ENCODE measurements at regions not wholly inside any gene's neighbourhood (a gene's known extent, or its start where the extent isn't known, plus 50 kb on each side); places are given as distances from the start of the nearest gene placed in this dataset.

GRCh38 chr10:44166441-44166840, 218.5 kb downstream of the CXCL12 start:
- DNase-seq (ENCODE audit: low read depth in 1 of 2, low spot score in 1 of 2), result no peak
- H3K9me3 ChIP-seq, result no peaks in the 10 kb centered on the region
- no peak overlapping the region for H3K27ac ChIP-seq
- no peak overlapping the region for H3K4me3 ChIP-seq
- 78% methylated on average over 1 of the region's 1 CpG for WGBS (ENCODE audit: missing lambda C conversion rate)
- no peak for ATAC-seq
- POLR2A ChIA-PET, result no interaction called here
- CTCF ChIA-PET, result no interaction called here
- H3K4me2 ChIP-seq, result no peak overlapping the region
- no peak for FAIRE-seq
- TF ChIP-seq ZNF302 (CRISPR knock-in tag; IDR thresholded peaks at IDR 0.05) (no peak), EP300 (IDR thresholded peaks at IDR 0.05) (no peak), TP53 (CRISPR knock-in tag; IDR thresholded peaks at IDR 0.05) (no peak), PBX3 (IDR thresholded peaks at IDR 0.05) (no peak), JUN (IDR thresholded peaks at IDR 0.05) (no peak), EHMT2 (IDR thresholded peaks at IDR 0.05; ENCODE audit: low read depth) (no peak)
- no peaks in the 10 kb centered on the region for H3K4me1 ChIP-seq

DNA sequence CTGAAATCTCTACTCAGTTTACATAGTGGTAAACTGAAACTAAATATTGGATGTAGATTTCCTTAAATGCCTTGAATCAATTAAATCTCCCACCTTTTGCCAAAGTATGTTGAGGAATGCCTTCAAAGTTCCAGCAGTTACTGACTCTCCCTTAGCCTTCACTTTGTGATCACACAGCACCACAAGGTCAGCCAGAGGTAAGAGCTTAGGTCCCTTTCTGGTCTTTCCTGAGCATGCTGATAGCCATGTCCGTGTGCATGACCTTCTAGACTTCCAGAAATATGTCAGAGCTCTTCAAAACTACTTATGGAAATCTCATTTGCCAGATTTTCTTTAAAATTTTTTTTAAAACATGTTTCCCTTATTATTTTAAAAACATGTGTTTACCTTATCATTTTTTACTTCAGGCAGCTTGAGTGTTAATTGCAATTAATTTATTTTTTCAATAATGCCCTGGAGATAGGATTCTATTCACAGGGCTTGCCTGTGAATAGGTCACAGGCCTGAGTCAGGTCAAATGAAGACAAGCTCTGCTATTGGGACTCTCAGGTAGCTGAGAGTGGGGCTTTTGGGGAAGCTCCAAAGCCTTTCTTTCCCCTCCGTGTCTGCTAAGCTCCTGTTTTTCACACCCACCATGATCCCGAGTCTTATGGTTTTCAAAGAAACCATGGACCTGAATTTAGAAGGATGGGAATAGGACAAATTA, 220.5 kb downstream of the CXCL12 start:
- TF ChIP-seq POLR2AphosphoS2 (conservative IDR thresholded peaks at IDR 0.05; ENCODE audit: low read length) (no peak), CEBPB (IDR thresholded peaks at IDR 0.05) (no peak), CHD2 (IDR thresholded peaks at IDR 0.05; ENCODE audit: low read length, partially characterized antibody) (no peak), RCOR1 (IDR thresholded peaks at IDR 0.05; ENCODE audit: low read depth, low read length) (no peak), E2F6 (IDR thresholded peaks at IDR 0.05; ENCODE audit: borderline replicate concordance, low read depth) (no peak), FOXS1 (CRISPR knock-in tag; IDR thresholded peaks at IDR 0.05) (no peak), HES2 (IDR thresholded peaks at IDR 0.05) (no peak), HDAC2 (IDR thresholded peaks at IDR 0.05) (no peak), HEYL (CRISPR knock-in tag; IDR thresholded peaks at IDR 0.05) (no peak), SREBF2 (IDR thresholded peaks at IDR 0.05) (no peak), EHF (CRISPR knock-in tag; IDR thresholded peaks at IDR 0.05) (no peak), HOXA7 (CRISPR knock-in tag; IDR thresholded peaks at IDR 0.05) (no peak), EP300 (IDR thresholded peaks at IDR 0.05) (no peak)
- TF ChIP-seq, protein P1, sequence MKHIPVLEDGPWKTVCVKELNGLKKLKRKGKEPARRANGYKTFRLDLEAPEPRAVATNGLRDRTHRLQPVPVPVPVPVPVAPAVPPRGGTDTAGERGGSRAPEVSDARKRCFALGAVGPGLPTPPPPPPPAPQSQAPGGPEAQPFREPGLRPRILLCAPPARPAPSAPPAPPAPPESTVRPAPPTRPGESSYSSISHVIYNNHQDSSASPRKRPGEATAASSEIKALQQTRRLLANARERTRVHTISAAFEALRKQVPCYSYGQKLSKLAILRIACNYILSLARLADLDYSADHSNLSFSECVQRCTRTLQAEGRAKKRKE (CRISPR knock-in tag; IDR thresholded peaks at IDR 0.05; ENCODE audit: low read depth), result no peak

DNA sequence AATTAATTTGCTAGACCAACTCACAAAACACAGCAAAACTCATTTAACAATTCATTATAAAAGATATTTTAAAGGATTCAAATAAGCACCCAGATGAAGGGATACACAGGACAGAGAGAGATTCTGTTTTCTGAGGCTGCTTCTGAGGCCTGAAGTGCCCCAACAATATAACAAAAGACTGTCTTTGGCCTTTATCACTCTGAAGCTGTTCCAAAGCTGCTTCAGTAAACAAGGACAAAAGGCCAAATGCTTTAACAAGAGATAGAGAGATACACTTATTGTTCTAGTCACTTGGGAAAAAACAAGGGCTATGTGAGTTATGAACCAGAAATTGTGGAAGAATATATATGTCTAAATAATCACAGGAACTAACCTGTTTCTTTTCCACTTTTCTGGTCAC, 223.7 kb downstream of the CXCL12 start:
- no peak for TF ChIP-seq ZSCAN20 (CRISPR knock-in tag; IDR thresholded peaks at IDR 0.05)
- TF ChIP-seq, protein P1 (CRISPR knock-in tag; IDR thresholded peaks at IDR 0.05; ENCODE audit: low read depth), result no peak
- TF ChIP-seq POLR2A (IDR thresholded peaks at IDR 0.05; ENCODE audit: low read length), result no peak
- FAIRE-seq (no peak), ATAC-seq (no peak), DNase-seq (ENCODE audit: low read depth in 1 of 2, low spot score in 1 of 2) (no peak)
- ChIA-PET POLR2A (no interaction called here), CTCF (interaction anchor here (0.7 kb wide), 1 partner anchor 140 kb away, joined by 3 read pairs; no protein-coding TSS in a partner anchor)
- no peaks in the 10 kb centered on the region for H3K4me1 ChIP-seq
- H3K27ac ChIP-seq, result no peak overlapping the region
- no peak overlapping the region for H3K4me2 ChIP-seq
- H3K9me3 ChIP-seq, result peaks cover 15% of the 10 kb centered on the region
- no peak overlapping the region for H3K4me3 ChIP-seq

More for the DNA sequence above, 220.5 kb downstream of the CXCL12 start:
- ChIA-PET POLR2A (no interaction called here), CTCF (no interaction called here)
- no peaks in the 10 kb centered on the region for H3K9me3 ChIP-seq
- no peak overlapping the region for H3K4me2 ChIP-seq
- no peaks in the 10 kb centered on the region for H3K4me1 ChIP-seq
- H3K27ac ChIP-seq, result no peak overlapping the region
- WGBS (ENCODE audit: missing lambda C conversion rate), result 4% methylated on average over 3 of the region's 3 CpGs
- no peak overlapping the region for H3K4me3 ChIP-seq
- no peak for ATAC-seq
- DNase-seq (ENCODE audit: low read depth in 1 of 2, low spot score in 1 of 2), result no peak
- no peak for FAIRE-seq
